GM12878 (cell line): ENCODE measurements at regions not wholly inside any gene's neighbourhood (a gene's known extent, or its start where the extent isn't known, plus 50 kb on each side); places are given as distances from the start of the nearest gene placed in this dataset.

ENCODE experiments used
- ATAC-seq: fragments of 200-7000 bp; cut with Tn5 transposase; 3 replicates; pipeline ENCODE4 v1.9.1; 2020; ENCODE audit warnings: mild to moderate bottlenecking, moderate library complexity
- BruUV-seq: library from RNA; stranded (reverse); fragments of 400-500 nt; replicated peaks from 2 replicates; lab custom pipeline; 2021; lab: Mats Ljungman, UMichigan
- CTCF ChIA-PET: fragments of 300-600 bp; sonication (Branson Sonifier 250); formaldehyde crosslinking; extraction: SDS; loops from one replicate; lab custom pipeline; 2021; ENCODE audit warnings: inconsistent platforms; lab: Yijun Ruan, JAX
- POLR2A ChIA-PET: fragments of 350-600 bp; formaldehyde crosslinking; extraction: SDS; loops from one replicate; lab custom pipeline; 2021; ENCODE audit warnings: inconsistent platforms; lab: Charles Lee
- RAD21 ChIA-PET: fragments of 300-600 bp; sonication (Branson Sonifier 250); formaldehyde crosslinking; loops from one replicate; lab custom pipeline; 2023; ENCODE audit warnings: antibody characterized with exemption; ENCODE audit not compliant: unreplicated experiment; lab: Charles Lee
- SMC1A ChIA-PET: fragments of 300-600 bp; sonication (Branson Sonifier 250); formaldehyde crosslinking; loops from one replicate; lab custom pipeline; 2023; ENCODE audit not compliant: unreplicated experiment, uncharacterized antibody; lab: Charles Lee
- DNase-seq: peaks from one replicate; pipeline ENCODE4 v3.0.0-alpha.2; 2011; ENCODE audit warnings: low read depth, low spot score
- FAIRE-seq: peaks from 3 replicates; lab custom pipeline; 2011; peaks lifted over from hg19 to GRCh38; lab: Jason Lieb, UNC
- H2AFZ ChIP-seq: 2 replicates; pipeline ENCODE4 v1.6.0; 2011; ENCODE audit warnings: low read depth, low read length, control low read depth; ENCODE audit not compliant: control insufficient read depth
- H3K27ac ChIP-seq: 2 replicates; pipeline ENCODE4 v1.5.1; 2011; ENCODE audit warnings: control low read depth; ENCODE audit not compliant: control insufficient read depth, insufficient read depth
- H3K27me3 ChIP-seq, 2 experiments: replicated peaks in 1 of 2; 2 replicates each; pipeline versions ENCODE4 v1.6.0 to v1.6.1; 2011; ENCODE audit warnings: low read length in 1 of 2; ENCODE audit not compliant: control insufficient read depth in 2 of 2, insufficient read depth in 2 of 2
- H3K36me3 ChIP-seq, 2 experiments: 2 replicates each; pipeline ENCODE4 v1.5.1; 2011; ENCODE audit warnings: low read length in 1 of 2; ENCODE audit not compliant: control insufficient read depth in 2 of 2, insufficient read depth in 2 of 2
- H3K4me1 ChIP-seq: 2 replicates; pipeline ENCODE4 v1.6.1; 2011; ENCODE audit warnings: mild to moderate bottlenecking, low read length, moderate library complexity, mixed read lengths; ENCODE audit not compliant: control insufficient read depth, insufficient read depth
- H3K4me2 ChIP-seq: 2 replicates; pipeline ENCODE4 v1.6.0; 2011; ENCODE audit warnings: control low read depth; ENCODE audit not compliant: control insufficient read depth, insufficient read depth
- H3K4me3 ChIP-seq: fragments of 200-600 bp; sonication (generic); 2 replicates; pipeline ENCODE4 v1.5.1; 2016
- H3K79me2 ChIP-seq: 2 replicates; pipeline ENCODE4 v1.6.0; 2011; ENCODE audit warnings: low read length; ENCODE audit not compliant: control insufficient read depth, insufficient read depth
- H3K9ac ChIP-seq: 2 replicates; pipeline ENCODE4 v1.8.0; 2011; ENCODE audit warnings: low read length, control low read depth, mixed read lengths; ENCODE audit not compliant: control insufficient read depth, insufficient read depth
- H3K9me3 ChIP-seq: replicated peaks from 3 replicates; pipeline ENCODE4 v1.5.1; 2011; ENCODE audit warnings: mild to moderate bottlenecking, low read length; ENCODE audit not compliant: control insufficient read depth, insufficient read depth
- H4K20me1 ChIP-seq: 2 replicates; pipeline ENCODE4 v1.6.0; 2011; ENCODE audit not compliant: control insufficient read depth, insufficient read depth
- GABPA ChIP-seq: IDR thresholded peaks from 2 replicates; pipeline ENCODE4 v1.6.1; 2014; ENCODE audit warnings: antibody characterized with exemption, low read depth, mild to moderate bottlenecking, inconsistent platforms
- HDGF ChIP-seq: fragments of 450-650 bp; IDR thresholded peaks from 2 replicates; pipeline ENCODE4 v1.6.1; 2016; ENCODE audit warnings: antibody characterized with exemption
- JUND ChIP-seq: IDR thresholded peaks from 2 replicates; pipeline ENCODE4 v1.6.1; 2012; ENCODE audit warnings: low read depth, mild to moderate bottlenecking, low read length, improper control_type of control experiment, moderate library complexity
- KAT2A ChIP-seq: conservative IDR thresholded peaks from 2 replicates; pipeline ENCODE4 v1.6.1; 2011; ENCODE audit warnings: low read depth, low read length; ENCODE audit not compliant: control insufficient read depth
- KDM1A ChIP-seq: fragments of 200-600 bp; sonication (generic); IDR thresholded peaks from 2 replicates; pipeline ENCODE4 v1.6.1; 2016; ENCODE audit warnings: borderline replicate concordance
- NFXL1 ChIP-seq: fragments of 450-650 bp; IDR thresholded peaks from 2 replicates; pipeline ENCODE4 v1.6.1; 2017; ENCODE audit warnings: antibody characterized with exemption, mild to moderate bottlenecking, borderline replicate concordance
- NR2F1 ChIP-seq: fragments of 450-650 bp; conservative IDR thresholded peaks from 2 replicates; pipeline ENCODE4 v1.6.1; 2017; ENCODE audit warnings: mild to moderate bottlenecking
- RAD21 ChIP-seq: IDR thresholded peaks from 2 replicates; pipeline ENCODE4 v1.6.1; 2011; ENCODE audit warnings: mild to moderate bottlenecking, low read depth, low read length, moderate library complexity; ENCODE audit not compliant: insufficient read depth
- SPI1 ChIP-seq: IDR thresholded peaks from 2 replicates; pipeline ENCODE4 v1.6.1; 2011; ENCODE audit warnings: low read depth, mild to moderate bottlenecking, low read length, moderate library complexity, borderline replicate concordance; ENCODE audit not compliant: insufficient read depth
- STAT3 ChIP-seq: IDR thresholded peaks from 2 replicates; pipeline ENCODE4 v1.6.1; 2011; ENCODE audit warnings: low read depth, low read length, improper control_type of control experiment
- TARDBP ChIP-seq: IDR thresholded peaks from 2 replicates; pipeline ENCODE4 v1.6.1; 2016; ENCODE audit warnings: borderline replicate concordance
- ZNF24 ChIP-seq: fragments of 450-650 bp; IDR thresholded peaks from 2 replicates; pipeline ENCODE4 v1.6.1; 2017; ENCODE audit warnings: antibody characterized with exemption, mild to moderate bottlenecking
- WGBS: methylation state at CpG from one replicate; pipeline ENCODE4 v1.1.6; 2016; ENCODE audit warnings: low lambda C conversion rate; ENCODE audit not compliant: insufficient replicate concordance, insufficient coverage; ENCODE audit errors: missing lambda C conversion rate; 5-methylcytosine and 5-hydroxymethylcytosine counted together
- in situ Hi-C: fragments of 300-500 bp; cut with MboI; formaldehyde crosslinking; loops from 9 replicates; pipeline ENCODE4 v1.14.3; 2018; ENCODE audit warnings: mixed read lengths
- intact Hi-C: fragments of 100-400 bp; cut with micrococcal nuclease; formaldehyde crosslinking; loops from one replicate; pipeline ENCODE4 v1.14.2; 2022; ENCODE audit not compliant: unreplicated experiment
- TF ChIP-seq, protein P1 (sequence below): fragments of 450-650 bp; IDR thresholded peaks from 2 replicates; pipeline ENCODE4 v1.6.1; 2018; ENCODE audit warnings: borderline replicate concordance, mild to moderate bottlenecking; ENCODE audit not compliant: partially characterized antibody

DNA sequence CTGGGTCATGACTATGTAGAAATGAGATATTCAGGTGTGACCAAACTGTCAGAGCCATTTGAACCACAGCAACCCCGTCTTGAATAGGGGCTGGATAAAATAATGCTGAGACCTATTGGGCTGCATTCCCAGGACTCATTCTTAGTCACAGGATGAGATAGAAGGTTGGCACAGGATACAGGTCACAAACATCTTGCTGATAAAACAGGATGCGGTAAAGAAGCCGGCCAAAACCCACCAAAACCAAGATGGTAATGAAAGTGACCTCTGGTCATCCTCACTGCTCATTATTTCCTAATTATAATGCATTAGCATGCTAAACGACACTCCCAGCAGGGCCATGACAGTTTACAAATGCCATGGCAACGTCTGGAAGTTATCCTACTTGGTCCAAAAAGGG, 545.5 kb downstream of the TMEM114 start:
- ATAC-seq (no peak), FAIRE-seq (no peak), DNase-seq (no peak)
- RAD21 ChIA-PET: no interaction called here
- TF ChIP-seq, protein P1, sequence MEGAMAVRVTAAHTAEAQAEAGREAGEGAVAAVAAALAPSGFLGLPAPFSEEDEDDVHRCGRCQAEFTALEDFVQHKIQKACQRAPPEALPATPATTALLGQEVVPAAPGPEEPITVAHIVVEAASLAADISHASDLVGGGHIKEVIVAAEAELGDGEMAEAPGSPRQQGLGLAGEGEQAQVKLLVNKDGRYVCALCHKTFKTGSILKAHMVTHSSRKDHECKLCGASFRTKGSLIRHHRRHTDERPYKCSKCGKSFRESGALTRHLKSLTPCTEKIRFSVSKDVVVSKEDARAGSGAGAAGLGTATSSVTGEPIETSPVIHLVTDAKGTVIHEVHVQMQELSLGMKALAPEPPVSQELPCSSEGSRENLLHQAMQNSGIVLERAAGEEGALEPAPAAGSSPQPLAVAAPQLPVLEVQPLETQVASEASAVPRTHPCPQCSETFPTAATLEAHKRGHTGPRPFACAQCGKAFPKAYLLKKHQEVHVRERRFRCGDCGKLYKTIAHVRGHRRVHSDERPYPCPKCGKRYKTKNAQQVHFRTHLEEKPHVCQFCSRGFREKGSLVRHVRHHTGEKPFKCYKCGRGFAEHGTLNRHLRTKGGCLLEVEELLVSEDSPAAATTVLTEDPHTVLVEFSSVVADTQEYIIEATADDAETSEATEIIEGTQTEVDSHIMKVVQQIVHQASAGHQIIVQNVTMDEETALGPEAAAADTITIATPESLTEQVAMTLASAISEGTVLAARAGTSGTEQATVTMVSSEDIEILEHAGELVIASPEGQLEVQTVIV: no peak
- TF ChIP-seq KDM1A (no peak), JUND (no peak), HDGF (no peak), NFXL1 (no peak), GABPA (no peak), ZNF24 (no peak), STAT3 (no peak), TARDBP (no peak), NR2F1 (no peak), KAT2A (no peak), RAD21 (no peak), SPI1 (no peak)
- in situ Hi-C loops: no loop called here
- no peaks in the 10 kb centered on the region for H3K27me3 ChIP-seq
- no peaks in the 10 kb centered on the region; the same call in 2 of the 3 replicates for H3K9me3 ChIP-seq
- intact Hi-C loops: no loop called here
- no peaks in the 10 kb centered on the region for H4K20me1 ChIP-seq
- H3K9ac ChIP-seq: no peak overlapping the region
- H3K27ac ChIP-seq: no peak overlapping the region
- no peak overlapping the region for H2AFZ ChIP-seq
- 28% methylated on average over 5 of the region's 5 CpGs for WGBS
- H3K36me3 ChIP-seq: no peaks in the 10 kb centered on the region
- no peak overlapping the region for H3K4me2 ChIP-seq
- H3K4me3 ChIP-seq: no peak overlapping the region
- CTCF ChIA-PET: no interaction called here
- no TSS peak for BruUV-seq
- no peaks in the 10 kb centered on the region for H3K79me2 ChIP-seq
- SMC1A ChIA-PET: no interaction called here
- POLR2A ChIA-PET: no interaction called here
- no peaks in the 10 kb centered on the region for H3K4me1 ChIP-seq
